HCT116 (cell line): ENCODE measurements at regions not wholly inside any gene's neighbourhood (a gene's known extent, or its start where the extent isn't known, plus 50 kb on each side); places are given as distances from the start of the nearest gene placed in this dataset.
"Not testable (repeated sequence)": the region's sequence is repeated elsewhere in the genome, so short reads cannot be mapped to it uniquely, and the experiment has no call there.

Source experiments
- ATAC-seq: fragments of 200-7000 bp; cut with Tn5 transposase; 2 replicates; pipeline ENCODE4 v1.9.1; 2020; ENCODE audit warnings: mild to moderate bottlenecking, moderate library complexity
- BruUV-seq: library from RNA; stranded (reverse); fragments of 400-500 nt; replicated peaks from 2 replicates; lab custom pipeline; 2021; lab: Mats Ljungman, UMichigan
- CTCF ChIA-PET: fragments of 300-600 bp; sonication (Branson Sonifier 250); formaldehyde crosslinking; loops from one replicate; lab custom pipeline; 2021; ENCODE audit warnings: antibody characterized with exemption; lab: Charles Lee
- POLR2A ChIA-PET: fragments of 300-600, 350-600 bp; sonication (Branson Sonifier 250); formaldehyde crosslinking; loops from one replicate; lab custom pipeline; 2021; ENCODE audit warnings: antibody characterized with exemption; lab: Charles Lee
- RAD21 ChIA-PET, 2 experiments: fragments of 300-600 bp; sonication (Branson Sonifier 250); formaldehyde crosslinking; loops; one replicate each; lab custom pipeline; 2023; ENCODE audit warnings: low total read pairs in 2 of 2; ENCODE audit not compliant: uncharacterized antibody in 2 of 2, unreplicated experiment in 2 of 2, low non-redundant PET in 1 of 2; lab: Charles Lee
- DNase-seq: peaks from one replicate; pipeline ENCODE4 v3.0.0-alpha.2; 2010; ENCODE audit warnings: low read depth, low spot score
- H2AFZ ChIP-seq: fragments of 200-600 bp; shearing (Covaris generic), sonication (generic); 2 replicates; pipeline ENCODE4 v1.6.1; 2017; ENCODE audit warnings: low read depth, mixed run types, mixed read lengths, antibody characterized with exemption, low read length; ENCODE audit not compliant: poor library complexity, severe bottlenecking
- H3K27ac ChIP-seq: 2 replicates; pipeline ENCODE4 v1.5.1; 2012; ENCODE audit warnings: low read depth, low read length
- H3K27me3 ChIP-seq: fragments of 200-600 bp; sonication (generic); 2 replicates; pipeline ENCODE4 v1.6.1; 2016; ENCODE audit warnings: mixed run types, low read length, mixed read lengths; ENCODE audit not compliant: insufficient read depth
- H3K36me3 ChIP-seq, 2 experiments: fragments of 200-500 bp in 1 of 2; fragments of 200-600 bp in 1 of 2; sonication (Bioruptor generic) in 1 of 2; sonication (generic) in 1 of 2; 2 replicates each; pipeline versions ENCODE4 v1.5.1 to v1.6.1; 2014 to 2016; ENCODE audit warnings: low read length in 2 of 2, inconsistent platforms in 1 of 2, mixed read lengths in 1 of 2, mixed run types in 1 of 2; ENCODE audit not compliant: insufficient read depth in 2 of 2, control insufficient read depth in 1 of 2
- H3K4me1 ChIP-seq, 2 experiments: fragments of 200-600 bp in 1 of 2; sonication (generic) in 1 of 2; 2 replicates each; pipeline versions ENCODE4 v1.5.1 to v1.6.1; 2012 to 2017; ENCODE audit warnings: low read length in 2 of 2, inconsistent platforms in 1 of 2, mild to moderate bottlenecking in 1 of 2, mixed read lengths in 1 of 2, mixed run types in 1 of 2, moderate library complexity in 1 of 2; ENCODE audit not compliant: insufficient read depth in 2 of 2, control insufficient read depth in 1 of 2
- H3K4me2 ChIP-seq: fragments of 200-600 bp; sonication (generic); 2 replicates; pipeline ENCODE4 v1.6.1; 2017; ENCODE audit warnings: mixed run types, low read length, mixed read lengths
- H3K4me3 ChIP-seq, 2 experiments: fragments of 200-600 bp in 1 of 2; sonication (generic) in 1 of 2; replicated peaks in 1 of 2; 2 replicates each; pipeline ENCODE4 v1.5.1; 2011 to 2016; ENCODE audit warnings: low read length in 2 of 2, control low read depth in 1 of 2, low read depth in 1 of 2, mild to moderate bottlenecking in 1 of 2, mixed read lengths in 1 of 2, mixed run types in 1 of 2
- H3K79me2 ChIP-seq: fragments of 200-600 bp; sonication (generic); 2 replicates; pipeline ENCODE4 v1.6.1; 2017; ENCODE audit warnings: mild to moderate bottlenecking, mixed run types, low read length, moderate library complexity, mixed read lengths; ENCODE audit not compliant: insufficient read depth
- H3K9ac ChIP-seq: fragments of 200-600 bp; sonication (generic); 2 replicates; pipeline ENCODE4 v1.6.1; 2016; ENCODE audit warnings: low read length, mixed read lengths
- H3K9me2 ChIP-seq: fragments of 200-600 bp; sonication (generic), shearing (Covaris generic); 2 replicates; pipeline ENCODE4 v1.6.1; 2017; ENCODE audit warnings: mixed run types, mild to moderate bottlenecking, moderate library complexity; ENCODE audit not compliant: insufficient read depth
- H3K9me3 ChIP-seq, 2 experiments: fragments of 200-500 bp in 1 of 2; fragments of 200-600 bp in 1 of 2; sonication (Bioruptor generic) in 1 of 2; sonication (generic) in 1 of 2; 2 replicates each; pipeline ENCODE4 v1.6.1; 2014 to 2017; ENCODE audit warnings: low read length in 2 of 2, mixed read lengths in 2 of 2, inconsistent platforms in 1 of 2, low read depth in 1 of 2, mild to moderate bottlenecking in 1 of 2, mixed run types in 1 of 2, moderate library complexity in 1 of 2; ENCODE audit not compliant: control insufficient read depth in 1 of 2, insufficient read depth in 1 of 2
- H4K20me1 ChIP-seq: fragments of 200-600 bp; sonication (generic), shearing (Covaris generic); 2 replicates; pipeline ENCODE4 v1.6.1; 2017; ENCODE audit warnings: mixed run types, mild to moderate bottlenecking, moderate library complexity; ENCODE audit not compliant: insufficient read depth
- CTCF ChIP-seq, 3 experiments: fragments of 200-600 bp in 1 of 3; sonication (generic) in 1 of 3; IDR thresholded peaks in 2 of 3; conservative IDR thresholded peaks in 1 of 3; 2 replicates each; pipeline ENCODE4 v1.5.1; 2012 to 2017; ENCODE audit warnings: low read depth in 2 of 3, low read length in 2 of 3, antibody characterized with exemption in 1 of 3, borderline replicate concordance in 1 of 3, control low read depth in 1 of 3, mild to moderate bottlenecking in 1 of 3, mixed read lengths in 1 of 3, mixed run types in 1 of 3, moderate library complexity in 1 of 3; ENCODE audit not compliant: insufficient read depth in 1 of 3
- ELF1 ChIP-seq: IDR thresholded peaks from 2 replicates; pipeline ENCODE4 v1.6.1; 2012; ENCODE audit warnings: low read depth, borderline replicate concordance
- EZH2 ChIP-seq: fragments of 200-600 bp; sonication (generic); IDR thresholded peaks from 2 replicates; pipeline ENCODE4 v1.6.1; 2017; ENCODE audit warnings: antibody characterized with exemption, mixed run types
- JUND ChIP-seq: IDR thresholded peaks from 2 replicates; pipeline ENCODE4 v1.6.1; 2012
- REST ChIP-seq: IDR thresholded peaks from 2 replicates; pipeline ENCODE4 v1.6.1; 2012; ENCODE audit warnings: low read depth
- SP1 ChIP-seq: IDR thresholded peaks from 2 replicates; pipeline ENCODE4 v1.6.1; 2012; ENCODE audit warnings: low read depth
- YY1 ChIP-seq: IDR thresholded peaks from 2 replicates; pipeline ENCODE4 v1.6.1; 2011; ENCODE audit warnings: low read length, low read depth, moderate library complexity, mild to moderate bottlenecking; ENCODE audit not compliant: insufficient replicate concordance; ENCODE audit errors: extremely low read depth
- ZNF274 ChIP-seq: fragments of 200-500 bp; sonication (Bioruptor generic); IDR thresholded peaks from 2 replicates; pipeline ENCODE4 v1.6.1; 2014; ENCODE audit warnings: mild to moderate bottlenecking, low read depth, low read length, inconsistent platforms
- intact Hi-C: fragments of 100-400 bp; cut with micrococcal nuclease; formaldehyde crosslinking; loops from 2 replicates; pipeline ENCODE4 v1.10.0; 2022

- CTCF ChIA-PET = no interaction called here
- no TSS peak for BruUV-seq
- ATAC-seq = no peak
- Histone ChIP-seq H3K27me3 (no peaks in the 10 kb centered on the region), H3K79me2 (no peaks in the 10 kb centered on the region), H3K9me3 (no peaks in the 10 kb centered on the region), H3K4me2 (no peak overlapping the region), H3K27ac (no peak overlapping the region), H2AFZ (no peak overlapping the region), H4K20me1 (no peaks in the 10 kb centered on the region), H3K36me3 (no peaks in the 10 kb centered on the region), H3K9ac (no peak overlapping the region), H3K9me2 (no peaks in the 10 kb centered on the region), H3K4me3 (no peak overlapping the region), H3K4me1 (no peaks in the 10 kb centered on the region; a peak in 1 of 4 replicates)
- intact Hi-C loops = no loop called here
- RAD21 ChIA-PET = no interaction called here
- no peak for TF ChIP-seq REST
- no peak for TF ChIP-seq ZNF274
- no peak for TF ChIP-seq EZH2
- no peak for TF ChIP-seq SP1
- no peak for TF ChIP-seq CTCF (IDR thresholded peaks at IDR 0.05 in 2 of 3, conservative IDR thresholded peaks at IDR 0.05 in 1 of 3; ENCODE audit: borderline replicate concordance in 1 of 3, insufficient read depth in 1 of 3, low read depth in 2 of 3, low read length in 2 of 3)
- no peak for TF ChIP-seq YY1
- no peak for TF ChIP-seq ELF1
- no peak for TF ChIP-seq JUND
- DNase-seq = no peak
- POLR2A ChIA-PET = no interaction called here
Measured at GRCh38 chr12:63348556-63348955, 197.6 kb upstream of the AVPR1A start.

GRCh38 chr12:63337158-63337557 is 186.2 kb upstream of the AVPR1A start:
- H4K20me1 ChIP-seq, H3K79me2 ChIP-seq, BruUV-seq, H3K9ac ChIP-seq, H3K4me1 ChIP-seq, DNase-seq, H3K9me2 ChIP-seq, H3K4me3 ChIP-seq, H3K9me3 ChIP-seq, ATAC-seq, H2AFZ ChIP-seq, H3K27me3 ChIP-seq, H3K27ac ChIP-seq, H3K36me3 ChIP-seq, POLR2A ChIA-PET, H3K4me2 ChIP-seq, CTCF ChIA-PET, intact Hi-C loops, RAD21 ChIA-PET: not testable (repeated sequence)
